Kidney epithelial cell (primary cell): ENCODE measurements at regions not wholly inside any gene's neighbourhood (a gene's known extent, or its start where the extent isn't known, plus 50 kb on each side); places are given as distances from the start of the nearest gene placed in this dataset.

ENCODE experiments used
- DNase-seq: peaks from one replicate; pipeline ENCODE4 v3.0.0-alpha.2; 2010; ENCODE audit warnings: low read depth
- H3K27me3 ChIP-seq: 2 replicates; pipeline ENCODE4 v1.6.0; 2011; ENCODE audit warnings: low read length; ENCODE audit not compliant: control insufficient read depth, insufficient read depth
- H3K36me3 ChIP-seq: 2 replicates; pipeline ENCODE4 v1.5.1; 2011; ENCODE audit warnings: low read length; ENCODE audit not compliant: control insufficient read depth, insufficient read depth
- H3K4me3 ChIP-seq: 2 replicates; pipeline ENCODE4 v1.5.1; 2011; ENCODE audit warnings: low read depth, mild to moderate bottlenecking, control low read depth, low read length
- CTCF ChIP-seq: IDR thresholded peaks from 2 replicates; pipeline ENCODE4 v1.5.1; 2011; ENCODE audit warnings: mild to moderate bottlenecking, moderate library complexity, low read length, control low read depth, inconsistent platforms; ENCODE audit not compliant: insufficient read depth, poor library complexity, severe bottlenecking

GRCh38 chr20:53752971-53753879 lies 159.6 kb upstream of the ZNF217 start:
- no peak for TF ChIP-seq CTCF
- no peak overlapping the region for H3K4me3 ChIP-seq
- no peak for DNase-seq
- no peaks in the 10 kb centered on the region for H3K36me3 ChIP-seq
- no peaks in the 10 kb centered on the region for H3K27me3 ChIP-seq

- no peak for DNase-seq
- Histone ChIP-seq H3K27me3 (no peaks in the 10 kb centered on the region), H3K4me3 (no peak overlapping the region), H3K36me3 (no peaks in the 10 kb centered on the region)
- TF ChIP-seq CTCF: no peak
These were observed 158.9 kb upstream of the ZNF217 start for GRCh38 chr20:53752583-53752970.

- no peak overlapping the region for H3K4me3 ChIP-seq
- no peaks in the 10 kb centered on the region for H3K36me3 ChIP-seq
- no peak for DNase-seq
- no peaks in the 10 kb centered on the region for H3K27me3 ChIP-seq
- no peak for TF ChIP-seq CTCF
These were observed 158.1 kb upstream of the ZNF217 start for GRCh38 chr20:53751620-53752318.

- no peak for TF ChIP-seq CTCF
- DNase-seq: no peak
- no peaks in the 10 kb centered on the region for H3K36me3 ChIP-seq
- H3K27me3 ChIP-seq: no peaks in the 10 kb centered on the region
- H3K4me3 ChIP-seq: no peak overlapping the region
These were observed 157.4 kb upstream of the ZNF217 start for GRCh38 chr20:53750827-53751619.

GRCh38 chr20:53749499-53749898 lies 155.9 kb upstream of the ZNF217 start:
- Histone ChIP-seq H3K27me3 (no peaks in the 10 kb centered on the region), H3K4me3 (no peak overlapping the region), H3K36me3 (no peaks in the 10 kb centered on the region)
- TF ChIP-seq CTCF: no peak
- no peak for DNase-seq
